GM18858 (cell line): ENCODE measurements at regions not wholly inside any gene's neighbourhood (a gene's known extent, or its start where the extent isn't known, plus 50 kb on each side); places are given as distances from the start of the nearest gene placed in this dataset.
A peak's percentile ranks its signal among the peaks of the same experiment; 100 is the strongest.
"Not testable (repeated sequence)": the region's sequence is repeated elsewhere in the genome, so short reads cannot be mapped to it uniquely, and the experiment has no call there.

Experiments used
- ATAC-seq: cut with Tn5 transposase; IDR thresholded peaks from one replicate; pipeline ENCODE4 v1.9.1; 2021; ENCODE audit not compliant: unreplicated experiment

DNA sequence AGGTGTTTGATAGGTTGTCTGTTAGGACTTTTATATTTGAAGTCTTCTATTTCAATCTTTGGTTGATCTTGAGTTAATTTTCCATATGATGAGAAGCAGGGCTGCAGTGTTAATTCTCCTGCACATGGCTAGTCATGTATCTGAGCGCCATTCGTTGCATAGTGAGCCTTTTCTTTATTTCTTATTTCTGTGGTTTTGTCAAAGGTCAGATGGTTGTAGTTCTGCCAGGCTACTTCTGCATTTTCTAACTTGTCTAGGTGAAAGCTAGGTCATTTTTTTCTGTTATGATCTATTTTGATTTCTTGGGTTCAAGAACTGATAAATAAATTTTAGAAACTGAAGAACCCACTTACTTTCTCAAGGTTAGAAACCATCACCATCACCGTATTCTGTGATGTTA, 56.7 kb downstream of the CCDC74A start:
- peak; percentile 22 for ATAC-seq

DNA sequence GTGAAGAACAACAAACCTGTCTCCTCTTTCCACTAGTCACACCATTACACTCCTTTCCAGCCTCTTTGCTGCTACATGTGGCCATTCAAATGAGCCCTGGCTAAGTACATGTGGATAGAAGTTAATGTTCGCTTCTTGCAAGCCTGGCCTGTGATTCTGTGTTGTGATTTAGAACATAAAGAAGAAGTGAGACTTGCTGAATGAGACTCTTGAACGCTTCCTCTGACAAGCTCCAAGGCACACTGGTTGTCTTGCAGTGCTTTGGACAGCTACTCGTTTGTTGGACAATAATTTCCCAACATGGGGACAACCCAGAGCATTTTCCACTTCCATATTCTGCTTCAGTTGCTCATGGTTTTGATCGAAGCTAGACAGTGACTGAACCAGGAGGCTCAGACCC, 57.3 kb downstream of the CCDC74A start:
- peak; percentile 47 for ATAC-seq

DNA sequence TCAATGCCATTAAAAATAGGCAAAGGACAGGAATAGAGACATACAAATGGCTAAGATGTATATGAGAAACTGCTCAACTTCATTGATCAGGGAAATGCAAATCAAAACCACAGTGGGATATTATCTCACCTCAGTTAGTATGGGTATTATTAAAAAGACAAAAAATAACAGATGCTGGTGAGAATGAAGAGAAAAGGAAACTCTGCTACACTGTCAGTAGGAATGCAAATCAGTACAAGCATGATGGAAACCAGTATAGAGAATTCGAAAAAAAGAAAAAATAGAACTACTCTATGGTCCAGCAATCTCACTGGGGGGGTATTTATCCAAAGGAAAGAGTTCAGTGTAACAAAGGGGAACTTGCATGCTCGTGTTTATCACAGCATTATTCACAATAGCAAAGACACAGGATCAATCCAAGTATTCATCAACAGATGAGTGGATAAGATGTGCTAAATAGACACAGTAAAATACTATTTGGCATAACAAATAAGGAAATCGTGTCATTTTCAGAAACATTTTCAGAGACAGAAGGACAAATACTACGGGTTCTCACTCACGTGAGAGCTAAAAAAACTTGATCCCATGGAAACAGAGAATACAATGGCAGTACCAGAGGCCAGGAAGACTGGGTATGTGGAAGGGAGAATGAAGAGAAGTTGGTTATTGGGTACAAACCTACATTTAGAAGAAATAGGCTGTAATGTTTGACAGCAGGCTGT, 60.6 kb downstream of the CCDC74A start:
- ATAC-seq = peak; percentile 80

DNA sequence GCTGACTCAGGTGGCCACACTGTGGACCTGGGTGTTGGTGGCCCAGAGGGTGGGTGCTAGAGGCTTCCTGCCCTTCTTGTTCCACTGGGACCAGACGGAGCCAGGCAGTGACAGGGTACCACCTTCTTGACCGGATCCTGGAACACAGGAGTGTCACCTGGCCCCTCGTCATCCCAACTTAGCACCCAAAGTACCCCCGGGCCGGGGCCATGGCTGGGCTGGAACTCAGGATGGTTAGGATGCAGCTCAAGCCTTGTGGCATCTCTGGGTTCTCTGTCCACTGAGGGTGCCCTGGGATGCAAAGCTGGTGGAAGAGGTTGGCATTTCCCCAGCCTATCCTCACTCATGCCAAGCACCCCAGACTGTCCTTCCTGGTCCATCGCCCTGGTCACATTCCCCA, 61.4 kb downstream of the CCDC74A start:
- not testable (repeated sequence) for ATAC-seq

DNA sequence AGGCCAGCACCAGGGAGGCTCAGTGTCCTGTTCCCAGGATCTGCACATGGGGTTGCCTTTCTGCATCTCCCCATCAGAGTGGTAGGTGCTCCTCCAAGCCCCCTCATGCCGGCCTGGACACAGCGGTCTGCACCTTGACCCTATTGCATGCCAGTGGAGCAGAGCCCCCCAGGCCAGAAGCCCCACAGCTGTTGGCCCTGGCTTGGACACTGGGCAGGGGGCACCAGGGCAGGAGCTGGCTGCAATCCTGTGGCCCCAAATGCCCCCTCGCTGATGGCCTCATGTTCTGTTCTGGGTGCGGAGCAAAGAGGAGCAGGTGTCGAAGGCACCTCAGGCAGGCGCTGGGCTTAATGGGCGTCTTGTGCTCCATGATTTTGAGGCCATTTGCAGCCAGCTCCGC, 62.7 kb downstream of the CCDC74A start:
- no peak for ATAC-seq

DNA sequence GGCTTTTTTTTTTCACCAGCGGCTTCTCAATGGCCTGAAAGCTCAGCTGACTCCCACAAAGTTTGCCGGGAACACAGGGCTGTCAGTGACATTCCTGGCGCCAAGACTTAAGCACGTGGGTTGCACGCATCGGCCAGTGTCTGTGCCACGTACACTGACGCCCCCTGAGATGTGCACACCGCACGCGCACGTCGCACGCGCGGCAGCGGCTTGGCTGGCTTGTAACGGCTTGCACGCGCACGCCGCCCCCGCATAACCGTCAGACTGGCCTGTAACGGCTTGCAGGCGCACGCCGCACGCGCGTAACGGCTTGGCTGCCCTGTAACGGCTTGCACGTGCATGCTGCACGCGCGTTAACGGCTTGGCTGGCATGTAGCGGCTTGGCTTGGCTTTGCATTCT, 63.2 kb downstream of the CCDC74A start:
- no peak for ATAC-seq

DNA sequence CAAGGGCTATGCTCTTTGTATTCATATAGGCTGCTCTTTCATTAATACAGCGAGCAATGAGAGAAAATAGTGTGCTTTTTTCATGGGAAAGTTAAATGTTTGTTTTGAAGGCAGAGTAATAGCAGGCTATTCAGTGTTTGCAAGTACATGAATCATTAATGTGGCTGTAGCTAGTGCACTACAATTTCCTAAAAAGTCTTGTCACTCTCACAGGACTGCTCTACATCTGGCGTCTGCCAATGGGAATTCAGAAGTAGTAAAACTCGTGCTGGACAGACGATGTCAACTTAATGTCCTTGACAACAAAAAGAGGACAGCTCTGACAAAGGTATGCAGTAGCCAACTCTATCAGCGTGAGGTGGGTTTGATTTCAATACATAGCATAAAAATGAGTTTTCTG, 68.9 kb downstream of the CCDC74A start:
- ATAC-seq = not testable (repeated sequence)

DNA sequence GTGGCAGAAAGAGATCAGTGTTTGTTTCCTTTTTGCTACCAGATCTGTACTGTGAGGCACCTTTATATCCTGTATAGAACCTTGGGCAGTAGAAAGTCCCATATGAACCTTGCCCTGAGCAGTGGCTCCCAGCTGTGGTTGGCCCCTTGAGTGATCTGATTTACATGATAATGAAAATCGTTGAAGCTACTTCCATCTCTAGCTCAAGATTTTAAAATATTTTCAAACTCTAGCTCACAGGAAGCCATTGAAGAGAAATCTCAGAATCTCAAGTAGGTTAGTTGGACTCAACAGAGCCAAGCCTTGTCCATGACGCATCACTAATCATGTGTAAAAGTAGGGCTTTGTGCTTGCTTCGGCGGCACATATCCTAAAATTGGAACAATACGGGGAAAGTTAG, 74.8 kb downstream of the CCDC74A start:
- ATAC-seq = not testable (repeated sequence)

DNA sequence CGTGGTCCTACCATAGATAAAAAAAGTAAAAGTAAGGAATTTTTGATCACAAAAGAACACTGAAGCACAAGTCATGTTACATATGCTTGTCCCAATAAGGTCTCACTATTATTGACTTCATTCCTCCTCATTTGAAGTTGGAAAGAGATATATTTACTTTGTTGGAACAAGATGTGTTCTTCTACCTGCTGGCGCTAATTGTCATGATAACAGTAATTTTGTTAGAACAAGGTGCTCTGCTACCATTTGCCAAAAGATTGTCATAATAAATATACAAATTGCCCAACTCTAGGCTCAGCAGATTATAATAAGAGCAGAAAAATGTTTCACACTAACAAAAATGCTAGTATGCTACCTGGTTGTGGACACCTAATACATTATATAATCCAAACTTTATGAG, 77.0 kb downstream of the CCDC74A start:
- not testable (repeated sequence) for ATAC-seq

DNA sequence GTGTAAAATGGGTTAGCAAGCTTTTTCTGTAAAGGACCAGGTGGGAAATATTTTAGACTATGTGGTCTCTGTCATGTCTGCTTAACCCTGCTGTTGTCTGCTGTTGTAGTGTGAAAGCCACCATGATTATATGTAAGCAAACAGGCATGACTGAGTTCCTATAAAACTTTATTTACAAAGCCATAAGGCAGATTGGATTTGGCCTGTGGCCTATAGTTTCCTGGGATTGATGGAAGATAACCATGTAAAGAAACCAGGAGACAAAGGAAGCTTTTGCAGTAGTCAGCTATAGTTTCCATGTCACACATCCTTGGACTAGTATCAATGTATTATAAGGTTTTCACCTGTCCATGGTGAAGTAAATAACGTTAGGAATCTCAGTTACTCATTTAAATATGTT, 78.7 kb downstream of the CCDC74A start:
- not testable (repeated sequence) for ATAC-seq

DNA sequence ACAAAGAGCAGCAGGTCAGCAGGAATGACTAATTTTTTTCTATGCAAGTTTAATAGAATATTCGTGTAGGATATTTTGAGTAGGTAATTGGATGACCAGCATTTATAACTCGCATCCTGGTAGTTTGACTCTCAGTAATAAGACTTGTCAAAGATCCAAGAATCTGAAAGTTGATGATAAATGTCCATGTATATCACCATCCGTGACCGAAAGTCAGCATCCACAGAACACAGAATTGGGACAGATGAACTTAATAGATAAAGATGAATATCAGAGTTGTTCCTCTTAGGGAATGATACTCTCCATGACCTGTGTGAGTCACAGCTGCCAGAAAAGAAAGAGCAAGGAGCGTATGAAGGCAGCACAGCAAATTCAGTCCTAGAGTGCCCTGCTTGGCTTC, 79.4 kb downstream of the CCDC74A start:
- ATAC-seq = not testable (repeated sequence)

DNA sequence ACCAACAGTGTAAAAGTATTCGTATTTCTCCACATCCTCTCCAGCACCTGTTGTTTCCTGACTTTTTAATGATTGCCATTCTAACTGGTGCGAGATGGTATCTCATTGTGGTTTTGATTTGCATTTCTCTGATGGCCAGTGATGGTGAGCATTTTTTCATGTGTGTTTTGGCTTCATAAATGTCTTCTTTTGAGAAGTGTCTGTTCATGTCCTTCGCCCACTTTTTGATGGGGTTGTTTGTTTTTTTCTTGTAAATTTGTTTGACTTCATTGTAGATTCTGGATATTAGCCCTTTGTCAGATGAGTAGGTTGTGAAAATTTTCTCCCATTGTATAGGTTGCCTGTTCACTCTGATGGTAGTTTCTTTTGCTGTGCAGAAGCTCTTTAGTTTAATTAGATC, 86.9 kb downstream of the CCDC74A start:
- ATAC-seq = not testable (repeated sequence)

DNA sequence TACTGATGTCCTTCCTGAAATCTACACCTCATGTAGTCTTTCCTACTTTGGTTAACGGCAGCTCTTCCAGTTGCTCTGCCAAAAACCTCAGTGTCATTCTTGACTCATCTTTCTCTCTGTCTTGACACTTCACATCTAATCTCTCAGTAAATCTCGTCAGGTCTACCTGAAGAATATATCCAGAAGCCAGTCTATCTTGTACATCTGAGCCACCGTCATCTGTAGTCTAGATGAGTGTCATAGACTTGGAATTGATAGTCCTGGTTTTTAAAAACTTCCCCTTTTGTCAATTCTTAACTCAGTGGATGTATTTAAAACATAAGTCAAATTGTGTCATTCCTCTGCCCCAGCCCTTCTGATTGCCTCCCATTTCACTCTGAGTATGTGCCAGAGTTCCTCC, 90.6 kb downstream of the CCDC74A start:
- ATAC-seq = not testable (repeated sequence)

DNA sequence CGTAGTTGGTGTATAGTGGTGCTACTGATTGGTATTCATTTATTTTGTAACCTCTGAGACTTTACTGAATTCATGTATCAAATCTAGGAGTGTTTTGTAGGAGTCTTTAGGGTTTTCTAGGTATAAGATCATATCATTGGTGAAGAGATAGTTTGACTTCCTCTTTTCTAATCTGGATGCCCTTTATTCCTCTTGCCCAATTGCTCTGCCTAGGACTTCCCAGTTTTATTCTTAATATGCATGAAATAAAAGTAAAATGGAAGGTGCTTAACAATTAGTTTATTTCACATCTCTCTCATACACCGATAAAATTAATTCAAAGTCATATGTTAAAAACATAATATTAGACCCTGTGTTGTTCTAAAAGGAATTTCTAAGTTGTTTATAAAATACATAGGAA, 95.2 kb downstream of the CCDC74A start:
- ATAC-seq = not testable (repeated sequence)

DNA sequence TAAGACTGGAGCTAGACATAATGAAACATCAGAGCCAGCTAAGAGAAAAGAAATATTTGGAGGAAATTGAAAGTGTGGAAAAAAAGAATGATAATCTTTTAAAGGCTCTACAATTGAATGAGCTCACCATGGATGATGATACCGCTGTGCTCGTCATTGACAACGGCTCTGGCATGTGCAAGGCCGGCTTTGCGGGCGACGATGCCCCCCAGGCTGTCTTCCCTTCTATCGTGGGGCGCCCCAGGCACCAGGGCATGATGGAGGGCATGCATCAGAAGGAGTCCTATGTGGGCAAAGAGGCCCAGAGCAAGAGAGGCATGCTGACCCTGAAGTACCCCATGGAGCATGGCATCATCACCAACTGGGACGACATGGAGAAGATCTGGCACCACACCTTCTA, 98.3 kb downstream of the CCDC74A start:
- ATAC-seq = not testable (repeated sequence)

DNA sequence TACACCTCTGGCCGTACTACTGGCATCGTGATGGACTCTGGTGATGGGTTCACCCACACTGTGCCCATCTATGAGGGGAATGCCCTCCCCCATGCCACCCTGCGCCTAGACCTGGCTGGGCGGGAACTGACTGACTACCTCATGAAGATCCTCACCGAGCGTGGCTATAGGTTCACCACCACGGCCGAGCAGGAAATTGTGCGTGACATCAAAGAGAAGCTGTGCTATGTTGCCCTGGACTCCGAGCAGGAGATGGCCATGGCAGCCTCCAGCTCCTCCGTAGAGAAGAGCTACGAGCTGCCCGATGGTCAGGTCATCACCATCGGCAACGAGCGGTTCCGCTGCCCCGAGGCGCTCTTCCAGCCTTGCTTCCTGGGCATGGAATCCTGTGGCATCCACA, 98.9 kb downstream of the CCDC74A start:
- not testable (repeated sequence) for ATAC-seq

DNA sequence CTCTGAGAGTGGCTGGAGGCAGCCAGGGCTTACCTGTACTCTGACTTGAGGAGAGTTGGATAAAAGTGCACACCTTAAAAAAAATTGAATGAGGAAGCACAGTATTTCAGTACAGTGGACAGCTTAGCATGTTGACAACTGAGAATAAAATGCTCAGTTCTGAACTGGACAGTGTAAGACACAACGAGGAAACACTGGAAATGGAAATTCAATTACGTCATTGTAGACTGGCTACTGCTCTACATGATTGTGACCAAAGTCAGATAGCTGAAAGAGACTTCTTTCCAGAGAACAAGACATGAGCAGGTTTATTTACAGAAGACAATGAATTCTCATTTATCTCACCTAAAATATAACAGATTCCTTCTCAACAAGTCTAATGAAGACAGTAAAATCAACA, 100.1 kb downstream of the CCDC74A start:
- ATAC-seq = not testable (repeated sequence)

DNA sequence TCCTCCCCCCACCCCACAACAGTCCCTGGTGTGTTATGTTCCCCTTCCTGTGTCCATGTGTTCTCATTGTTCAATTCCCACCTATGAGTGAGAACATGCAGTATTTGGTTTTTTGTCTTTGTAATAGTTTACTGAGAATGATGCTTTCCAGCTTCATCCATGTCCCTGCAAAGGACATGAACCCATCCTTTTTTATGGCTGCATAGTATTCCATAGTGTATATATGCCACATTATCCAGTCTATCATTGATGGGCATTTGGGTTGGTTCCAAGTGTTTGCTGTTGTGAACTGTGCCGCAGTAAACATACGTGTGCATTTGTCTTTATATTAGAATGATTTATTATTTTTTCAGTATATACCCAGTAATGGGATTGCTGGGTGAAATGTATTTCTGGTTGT, 104.0 kb downstream of the CCDC74A start:
- not testable (repeated sequence) for ATAC-seq

DNA sequence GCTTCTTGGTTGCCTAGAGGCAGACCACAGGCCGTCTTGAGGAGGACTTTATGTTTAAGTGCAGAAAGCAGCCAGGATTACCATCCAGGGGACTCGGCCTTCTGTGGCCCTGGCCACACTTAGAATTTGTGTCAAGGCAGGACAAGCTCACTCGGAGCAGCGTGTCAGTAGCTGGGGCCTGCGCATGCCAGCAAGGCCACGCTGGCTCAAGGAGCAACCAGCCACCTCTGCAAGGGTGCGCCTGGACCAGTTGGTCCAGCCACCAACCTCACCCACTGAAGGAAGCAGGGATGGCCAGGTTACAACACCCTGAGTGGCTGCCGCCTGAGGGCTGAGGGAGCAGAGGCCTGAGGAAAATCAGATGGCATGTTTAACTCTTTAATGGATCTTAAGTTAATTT, 105.7 kb downstream of the CCDC74A start:
- not testable (repeated sequence) for ATAC-seq

DNA sequence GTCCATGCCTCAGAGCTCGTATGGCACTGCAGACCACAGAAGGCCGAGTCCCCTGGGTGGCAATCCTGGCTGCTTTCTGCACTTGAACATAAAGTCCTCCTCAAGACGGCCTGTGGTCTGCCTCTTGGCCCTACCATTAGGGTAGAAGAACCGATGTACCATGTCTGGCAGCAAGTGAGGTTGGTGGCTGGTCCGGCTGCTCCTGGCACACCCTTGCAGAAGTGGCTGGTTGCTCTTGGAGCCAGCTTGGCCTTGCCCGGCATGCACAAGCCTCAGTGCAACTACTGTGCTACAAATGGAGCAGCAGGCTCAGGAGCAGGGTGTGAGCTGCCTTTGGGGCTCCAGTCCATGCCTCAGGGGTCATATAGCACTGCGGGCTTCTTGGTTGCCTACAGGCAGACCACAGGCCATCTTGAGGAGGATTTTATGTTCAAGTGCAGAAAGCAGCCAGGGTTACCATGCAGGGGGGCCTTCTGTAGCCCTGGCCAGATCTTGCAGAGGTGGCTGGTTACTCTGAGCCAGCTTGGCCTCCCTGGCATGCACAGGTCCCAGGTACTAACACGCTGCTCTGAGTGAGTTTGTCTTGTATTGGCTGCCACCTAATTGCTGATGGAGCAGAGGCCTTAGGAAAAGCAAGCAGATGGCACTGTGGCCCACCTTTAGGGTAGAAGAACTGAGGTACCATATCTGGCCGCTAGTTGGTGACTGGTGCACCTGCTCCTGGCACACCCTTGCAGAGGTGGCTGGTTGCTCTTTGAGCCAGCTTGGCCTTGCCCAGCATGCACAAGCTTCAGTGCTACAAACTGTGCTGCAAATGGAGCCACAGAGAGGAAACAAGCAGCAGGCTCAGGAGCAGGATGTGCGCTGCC, 106.4 kb downstream of the CCDC74A start:
- not testable (repeated sequence) for ATAC-seq

DNA sequence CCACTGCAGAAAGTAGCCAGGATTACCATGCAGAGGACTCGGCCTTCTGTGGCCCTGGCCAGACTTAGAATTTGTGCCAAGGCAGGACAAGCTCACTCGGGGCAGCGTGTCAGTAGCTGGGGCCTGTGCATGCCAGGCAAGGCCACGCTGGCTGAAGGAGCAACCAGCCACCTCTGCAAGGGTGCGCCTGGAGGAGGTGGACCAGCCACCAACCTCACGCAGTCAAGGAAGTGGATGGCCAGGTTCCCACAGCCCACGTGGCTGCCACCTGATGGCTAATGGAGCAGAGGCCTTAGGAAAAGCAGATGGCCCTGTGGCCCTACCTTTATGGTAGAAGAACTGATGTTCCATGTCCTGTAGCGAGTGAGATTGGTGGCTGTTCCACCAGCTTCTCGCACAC, 107.9 kb downstream of the CCDC74A start:
- no peak for ATAC-seq

DNA sequence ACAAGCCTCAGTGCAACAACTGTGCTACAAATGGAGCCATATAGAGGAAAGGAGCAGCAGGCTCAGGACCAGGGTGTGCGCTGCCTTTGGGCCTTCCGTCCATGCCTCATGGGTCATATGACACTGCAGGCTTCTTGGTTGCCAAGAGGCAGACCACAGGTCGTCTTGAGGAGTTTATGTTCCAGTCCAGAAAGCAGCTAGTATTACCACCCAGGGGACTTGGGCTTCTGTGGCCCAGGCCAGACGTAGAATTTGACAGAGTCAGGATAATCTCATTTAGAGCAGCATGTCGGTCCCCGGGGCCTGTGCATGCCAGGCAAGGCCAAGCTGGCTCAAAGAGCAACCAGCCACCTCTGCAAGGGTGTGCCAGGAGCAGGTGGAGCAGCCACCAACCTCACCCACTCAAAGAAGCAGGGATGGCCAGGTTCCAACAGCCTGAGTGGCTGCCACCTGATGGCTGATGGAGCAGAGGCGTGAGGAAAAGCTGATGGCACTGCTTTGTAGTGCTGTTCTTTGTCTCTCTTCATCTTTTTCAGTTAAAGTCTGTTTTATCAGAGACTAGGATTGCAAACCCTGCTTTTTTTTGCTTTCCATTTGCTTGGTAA, 109.1 kb downstream of the CCDC74A start:
- ATAC-seq = not testable (repeated sequence)
